GM18868 (cell line): ENCODE measurements at regions not wholly inside any gene's neighbourhood (a gene's known extent, or its start where the extent isn't known, plus 50 kb on each side); places are given as distances from the start of the nearest gene placed in this dataset.

ENCODE experiments used
- ATAC-seq: cut with Tn5 transposase; IDR thresholded peaks from one replicate; pipeline ENCODE4 v1.9.1; 2021; ENCODE audit warnings: mild to moderate bottlenecking, moderate library complexity; ENCODE audit not compliant: unreplicated experiment

GRCh38 chr13:85408415-85408814 lies 390.8 kb downstream of the SLITRK6 start:
- no peak for ATAC-seq

DNA sequence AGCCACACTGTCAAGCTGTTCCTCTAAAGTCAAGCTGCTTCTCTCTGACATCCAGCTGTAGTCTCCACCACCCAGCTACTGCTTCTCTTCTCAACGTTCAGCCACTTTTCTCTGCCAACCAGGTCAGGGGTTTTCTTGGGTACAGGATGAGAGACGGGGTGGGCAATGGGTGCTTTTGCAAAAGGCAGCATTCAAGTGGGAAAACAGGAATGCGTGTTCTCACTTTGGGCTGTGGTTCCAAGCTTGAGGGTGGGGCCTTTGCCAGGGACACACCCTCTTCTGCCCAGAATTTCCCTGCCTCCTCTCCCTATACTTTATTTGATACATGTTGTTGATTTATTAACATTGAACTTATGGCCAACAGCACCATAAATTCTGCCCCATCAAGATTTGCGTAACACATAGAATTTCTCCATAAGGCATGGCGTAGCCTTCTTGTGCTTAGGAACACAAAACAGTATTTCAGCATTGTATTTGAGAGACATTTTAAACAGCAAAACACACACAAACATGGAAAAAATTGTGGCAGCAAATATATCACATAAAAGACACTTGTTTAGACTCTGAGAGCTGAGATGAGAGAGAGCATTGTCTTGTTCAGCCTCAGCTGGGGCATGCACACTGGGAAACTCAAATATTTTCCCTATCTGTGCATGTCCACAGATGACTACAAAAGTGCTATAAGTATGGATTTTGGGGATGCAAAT lies 392.8 kb downstream of the SLITRK6 start:
- no peak for ATAC-seq

DNA sequence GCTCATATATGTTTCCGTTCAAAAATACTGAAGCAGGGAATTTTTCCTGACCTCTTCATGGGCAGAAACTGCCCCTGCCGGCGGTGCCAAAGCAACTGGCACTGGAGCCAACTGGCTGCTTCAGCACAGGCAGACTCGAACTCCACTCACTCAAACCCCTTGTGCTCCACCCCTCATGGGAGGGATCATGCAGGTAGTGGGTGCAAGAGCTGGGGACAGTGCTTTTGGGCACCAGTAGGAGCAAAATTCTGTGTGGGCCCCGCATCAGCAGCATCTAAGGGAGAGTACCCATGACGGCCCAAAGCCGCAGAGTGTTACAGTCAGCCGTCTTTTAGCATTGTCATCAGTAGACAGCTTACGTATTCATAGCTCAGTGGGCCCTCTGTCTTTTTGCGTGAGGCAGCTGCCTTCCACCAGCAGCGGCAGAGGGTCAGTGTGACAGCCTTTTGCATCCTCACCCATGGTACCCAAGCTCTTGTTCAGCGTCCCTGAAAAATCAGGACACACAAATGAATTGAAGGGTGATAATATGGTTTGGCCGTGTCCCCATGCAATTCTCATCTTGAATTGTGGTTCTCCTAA lies 393.8 kb downstream of the SLITRK6 start:
- ATAC-seq: no peak

DNA sequence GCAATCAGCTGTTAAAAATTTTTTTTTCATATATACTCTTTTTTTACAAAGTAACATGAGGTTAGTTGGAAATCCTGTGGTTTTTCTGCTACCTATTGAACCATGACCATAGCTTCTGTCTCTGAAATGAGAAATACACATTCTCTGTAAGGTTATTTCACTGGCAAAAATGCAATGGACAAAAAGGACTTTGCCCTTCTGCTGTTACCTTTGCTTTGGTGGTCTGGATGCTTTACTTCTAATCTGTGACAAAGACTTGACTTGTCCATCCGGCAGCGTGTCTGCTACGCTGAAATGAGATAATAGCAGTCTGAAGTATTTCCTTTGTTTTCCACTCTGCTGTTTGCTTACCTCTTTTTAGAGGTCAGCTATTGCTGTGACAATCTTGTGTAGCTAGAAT lies 412.8 kb downstream of the SLITRK6 start:
- no peak for ATAC-seq

GRCh38 chr13:85383291-85383690 lies 415.9 kb downstream of the SLITRK6 start:
- no peak for ATAC-seq

- ATAC-seq: no peak
These were observed 418.1 kb downstream of the SLITRK6 start for GRCh38 chr13:85381082-85381481.

DNA sequence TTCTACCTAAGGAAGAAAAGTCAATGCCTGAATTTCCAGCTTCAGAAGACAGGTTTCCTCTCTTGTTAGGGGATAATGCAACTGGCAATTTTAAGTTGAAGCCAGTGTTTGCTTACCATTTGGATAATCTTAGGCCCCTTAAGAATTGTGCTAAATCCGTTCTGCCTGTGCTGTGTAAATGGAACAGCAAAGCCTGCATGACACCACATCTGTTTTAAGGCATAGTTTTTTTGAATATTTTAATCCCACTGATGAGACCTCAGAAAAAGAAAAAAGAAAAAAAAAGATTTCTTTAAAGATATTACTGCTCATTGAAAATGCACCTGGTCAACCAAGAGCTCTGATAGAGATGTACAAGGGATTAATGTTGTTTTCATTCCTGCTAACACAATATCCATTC lies 419.2 kb downstream of the SLITRK6 start:
- ATAC-seq: no peak

- ATAC-seq: no peak
These were observed 419.8 kb downstream of the SLITRK6 start for GRCh38 chr13:85379433-85379832.

GRCh38 chr13:85377783-85378182 lies 421.4 kb downstream of the SLITRK6 start:
- ATAC-seq: no peak

- no peak for ATAC-seq
These were observed 425.9 kb downstream of the SLITRK6 start for GRCh38 chr13:85373322-85373721.

DNA sequence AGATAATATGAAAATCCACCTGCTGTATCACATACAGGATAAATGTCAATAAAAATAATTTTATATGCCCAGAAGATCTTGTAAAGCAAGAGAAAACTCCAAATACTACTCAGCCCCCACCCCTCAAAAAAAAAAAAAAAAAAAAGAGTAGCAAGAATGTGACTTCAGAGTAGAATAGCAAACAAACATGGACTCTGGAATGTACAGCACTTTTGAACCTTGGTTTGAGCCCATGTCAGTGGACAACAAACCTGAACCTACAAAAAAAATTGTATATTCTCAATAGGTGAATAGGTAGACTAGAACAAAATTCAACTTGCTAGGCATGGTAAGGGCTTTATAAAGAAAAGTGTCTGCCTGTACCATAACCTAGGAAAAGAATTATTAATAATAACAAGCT lies 428.0 kb downstream of the SLITRK6 start:
- no peak for ATAC-seq

DNA sequence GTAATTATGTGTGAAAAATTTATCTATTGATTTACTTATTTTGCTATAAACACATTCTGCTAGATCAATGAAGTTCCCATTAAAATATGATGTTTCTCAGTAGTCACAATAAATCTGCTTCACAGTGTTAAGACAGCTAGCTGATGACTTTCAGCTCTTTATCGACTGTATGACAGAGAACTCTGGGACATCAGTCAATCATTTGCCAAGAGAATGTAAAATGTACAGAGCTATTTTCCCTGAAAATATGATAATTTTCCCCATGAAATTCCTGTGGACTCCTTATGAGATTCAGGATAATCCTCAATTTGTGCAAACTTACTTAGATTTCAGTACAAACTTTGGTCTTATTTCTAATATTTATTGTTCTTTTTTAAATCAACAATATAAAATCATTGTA lies 430.5 kb downstream of the SLITRK6 start:
- no peak for ATAC-seq

GRCh38 chr13:85367887-85368286 lies 431.3 kb downstream of the SLITRK6 start:
- ATAC-seq: no peak

DNA sequence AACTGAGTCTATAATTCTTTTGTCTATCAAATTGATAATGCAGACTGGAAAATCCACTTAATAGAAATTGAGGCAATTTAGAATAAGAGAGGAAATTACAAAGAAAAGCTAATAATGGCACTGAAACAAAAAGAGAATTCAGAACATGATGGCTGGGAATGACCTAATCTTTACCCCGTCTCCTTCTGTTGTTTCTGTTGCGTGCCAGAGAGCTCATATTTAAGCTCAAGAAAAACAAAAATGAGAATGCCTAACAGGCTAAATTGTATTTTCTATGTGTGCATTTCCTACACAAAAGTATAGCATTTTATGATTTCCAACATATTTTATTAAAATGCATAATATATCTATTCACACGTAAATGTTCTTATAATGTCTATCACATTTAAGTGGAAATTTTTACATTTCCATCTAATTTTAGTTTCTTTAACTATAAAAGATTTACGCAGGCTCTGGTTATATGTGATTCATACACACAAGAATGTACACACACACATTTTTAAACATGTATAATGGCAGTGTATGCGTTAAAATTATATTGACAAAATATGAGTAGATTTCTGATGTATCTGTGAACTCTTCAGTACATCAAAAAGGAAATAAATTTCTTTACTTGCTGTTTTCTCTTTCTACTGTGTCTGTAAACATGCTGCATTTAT lies 432.3 kb downstream of the SLITRK6 start:
- no peak for ATAC-seq

DNA sequence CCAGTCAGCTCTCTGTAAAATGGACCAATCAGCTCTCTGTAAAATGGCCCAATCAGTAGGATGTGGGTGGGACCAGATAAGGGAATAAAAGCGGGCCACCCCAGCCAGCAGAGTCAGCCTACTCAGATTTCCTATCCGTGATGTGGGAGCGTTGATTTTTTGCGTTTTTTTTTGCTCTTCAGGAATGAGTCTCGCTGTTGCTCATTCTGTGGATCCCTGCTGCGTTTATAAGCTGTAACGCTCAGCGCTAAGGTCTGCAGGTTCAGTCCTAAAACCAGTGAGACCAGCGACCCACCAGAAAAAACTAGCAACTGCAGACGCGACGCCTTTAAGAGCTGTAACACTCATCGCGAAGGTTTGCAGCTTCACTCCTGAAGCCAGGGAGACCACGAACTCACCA lies 435.7 kb downstream of the SLITRK6 start:
- ATAC-seq: no peak

DNA sequence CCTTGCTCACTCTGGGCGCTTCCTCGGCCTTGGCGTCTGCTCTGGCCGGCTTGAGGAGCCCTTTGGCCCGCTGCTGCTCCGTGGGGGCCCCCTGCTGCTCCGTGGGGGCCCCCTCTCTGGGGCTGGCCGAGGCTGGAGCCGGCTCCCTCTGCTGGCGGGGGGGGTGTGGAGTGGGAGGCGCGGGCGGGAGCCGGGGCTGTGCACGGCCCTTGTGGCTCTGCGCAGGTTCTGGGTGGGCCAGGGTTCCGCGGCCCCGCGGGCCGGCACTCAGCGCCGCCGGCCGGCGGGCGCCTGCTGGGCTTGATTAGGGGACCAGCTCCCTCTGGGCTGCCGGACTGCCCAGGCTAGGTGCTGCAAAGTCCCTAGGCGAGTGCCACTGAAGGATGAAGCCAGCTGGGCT lies 436.2 kb downstream of the SLITRK6 start:
- ATAC-seq: no peak

GRCh38 chr13:85347251-85347650 lies 452.0 kb downstream of the SLITRK6 start:
- ATAC-seq: no peak

DNA sequence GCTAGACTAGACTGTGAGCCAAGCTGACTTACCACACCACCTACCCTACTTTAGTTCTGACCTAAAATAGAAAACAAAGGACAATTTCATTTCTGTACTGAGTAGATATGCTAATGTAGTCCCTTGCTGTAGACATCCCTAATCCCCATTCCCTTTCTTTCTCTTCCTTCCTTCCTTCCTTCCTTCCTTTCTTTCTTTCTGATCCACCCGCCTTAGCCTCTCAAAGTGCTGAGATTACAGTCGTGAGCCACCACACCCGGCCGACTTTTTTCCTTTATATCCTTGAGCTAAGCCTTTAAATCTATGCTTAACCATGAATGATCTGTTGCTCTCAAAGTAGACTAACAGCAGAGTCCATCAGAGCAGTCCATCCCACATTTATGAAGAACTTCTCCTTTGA lies 465.0 kb downstream of the SLITRK6 start:
- no peak for ATAC-seq

- ATAC-seq: no peak
These were observed 465.7 kb downstream of the SLITRK6 start for GRCh38 chr13:85333506-85334020.

GRCh38 chr13:85332615-85333014 lies 466.6 kb downstream of the SLITRK6 start:
- ATAC-seq: no peak

- no peak for ATAC-seq
These were observed 477.5 kb downstream of the SLITRK6 start for GRCh38 chr13:85321734-85322133.

GRCh38 chr13:85317781-85318180 lies 481.4 kb downstream of the SLITRK6 start:
- ATAC-seq: no peak
